Stimulated activated naive CD8-positive, alpha-beta T cell treated with anti-CD3 and anti-CD28 coated beads, Interleukin-15, Interleukin-2, amounts not matched to agents 100 U/mL and 50 U/mL, for 24 hours (primary cell): ENCODE measurements at regions not wholly inside any gene's neighbourhood (a gene's known extent, or its start where the extent isn't known, plus 50 kb on each side); places are given as distances from the start of the nearest gene placed in this dataset.

ENCODE experiments used
- ATAC-seq: fragments of 150-1000 bp; cut with Tn5 transposase; one replicate; pipeline ENCODE4 v1.10.0; 2021
- DNase-seq: peaks from one replicate; pipeline ENCODE4 v3.0.0; 2021

DNA sequence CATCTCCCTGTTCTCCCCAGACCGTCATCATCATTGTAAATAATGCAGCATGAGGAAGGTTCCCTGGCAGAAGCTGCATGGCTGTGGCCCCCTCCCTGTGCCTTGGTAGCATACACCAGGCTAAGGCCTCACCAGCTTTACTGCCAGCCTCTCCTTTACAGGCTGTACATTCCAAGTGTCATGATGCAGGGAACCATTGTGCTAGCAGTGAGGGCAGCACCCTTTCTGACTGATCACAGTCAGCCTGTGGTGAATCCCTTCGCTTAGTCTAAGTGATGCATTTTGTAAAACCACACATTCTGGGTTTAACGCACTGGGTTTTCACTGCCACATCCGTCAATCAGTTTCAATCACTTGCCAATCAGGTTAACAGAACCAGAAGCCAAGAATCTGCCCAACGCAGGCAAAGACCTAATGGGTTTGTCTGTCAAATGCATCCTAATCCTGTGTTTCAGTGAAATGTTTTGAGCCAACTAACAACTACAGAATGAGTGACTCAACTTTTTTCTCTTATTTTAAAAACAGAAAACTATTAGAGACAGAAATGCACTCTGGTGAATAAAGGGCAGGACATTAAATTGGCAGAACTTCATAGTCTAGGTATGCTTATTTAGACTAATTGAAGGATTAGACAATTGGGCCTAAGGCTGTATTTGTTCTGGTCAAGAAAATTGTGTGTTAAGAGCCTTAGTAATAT is 225.9 kb upstream of the DPH6 start:
- DNase-seq = no peak
- ATAC-seq = no peak

DNA sequence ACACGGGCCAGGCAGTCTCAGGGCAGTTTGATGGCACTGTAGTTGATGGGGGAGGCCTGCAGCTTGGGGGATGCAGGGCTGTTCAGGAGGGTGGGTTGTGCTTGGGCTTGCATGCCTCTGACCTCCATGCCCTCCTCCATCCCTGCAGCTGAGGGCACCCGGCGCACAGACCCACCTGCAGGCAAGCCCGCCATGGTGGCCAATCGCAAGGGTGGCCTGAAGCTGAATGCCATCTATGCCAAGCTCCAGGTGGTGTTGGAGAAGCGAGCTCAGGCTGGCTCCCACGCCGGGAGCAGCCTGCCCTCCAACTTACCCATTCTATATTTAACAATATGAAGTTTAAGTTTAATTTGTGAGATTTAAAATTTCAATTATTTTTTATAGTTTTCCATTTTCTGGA is 228.7 kb upstream of the DPH6 start:
- DNase-seq (no peak), ATAC-seq (no peak)

- DNase-seq (no peak), ATAC-seq (no peak)
Observed at GRCh38 chr15:35775471-35775870, 229.5 kb upstream of the DPH6 start.

DNA sequence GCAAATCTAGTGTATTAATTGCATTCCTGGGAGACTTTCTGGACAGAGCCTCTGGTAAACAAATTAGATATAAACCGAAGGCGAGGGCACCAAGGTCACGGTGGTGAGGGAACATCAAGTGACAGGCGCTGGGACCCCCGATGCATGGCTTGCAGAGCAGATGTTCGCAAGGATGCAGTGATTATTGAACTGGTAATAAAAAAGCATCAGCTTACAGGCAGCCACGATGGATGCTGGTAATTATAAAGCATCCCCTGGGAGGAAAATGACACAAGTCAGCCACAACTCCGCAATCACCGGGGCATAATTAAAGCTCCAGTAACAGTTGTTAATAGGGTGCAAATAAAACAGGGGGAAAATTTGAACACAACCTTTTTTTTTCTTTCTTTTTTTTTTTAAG is 231.1 kb upstream of the DPH6 start:
- no peak for DNase-seq
- no peak for ATAC-seq

- ATAC-seq (no peak), DNase-seq (no peak)
Observed at GRCh38 chr15:35783203-35783602, 237.2 kb upstream of the DPH6 start.

GRCh38 chr15:35784745-35785144 is 238.8 kb upstream of the DPH6 start:
- no peak for DNase-seq
- no peak for ATAC-seq

- no peak for DNase-seq
- no peak for ATAC-seq
Observed at GRCh38 chr15:35810007-35810406, 264.0 kb upstream of the DPH6 start.

GRCh38 chr15:35813573-35813972 is 267.6 kb upstream of the DPH6 start:
- ATAC-seq (no peak), DNase-seq (no peak)

DNA sequence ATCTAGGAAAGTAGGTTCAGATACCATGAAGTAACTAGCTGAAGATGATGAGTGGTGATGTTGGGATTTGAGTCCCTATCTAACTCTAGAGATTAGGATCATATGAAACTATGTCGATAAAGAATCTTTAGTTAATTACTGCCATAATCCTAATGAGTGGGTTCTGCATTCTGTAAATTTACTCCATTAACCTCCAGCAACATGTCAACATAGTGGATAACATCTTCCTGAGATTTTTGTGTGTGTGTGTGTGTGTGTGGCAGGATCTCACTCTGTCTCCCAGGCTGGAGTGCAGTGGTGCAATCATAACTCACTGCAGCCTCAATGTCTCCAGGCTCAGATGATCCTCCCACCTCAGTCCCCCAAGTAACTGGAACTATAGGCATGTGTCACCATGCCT is 272.9 kb upstream of the DPH6 start:
- ATAC-seq (no peak), DNase-seq (no peak)

DNA sequence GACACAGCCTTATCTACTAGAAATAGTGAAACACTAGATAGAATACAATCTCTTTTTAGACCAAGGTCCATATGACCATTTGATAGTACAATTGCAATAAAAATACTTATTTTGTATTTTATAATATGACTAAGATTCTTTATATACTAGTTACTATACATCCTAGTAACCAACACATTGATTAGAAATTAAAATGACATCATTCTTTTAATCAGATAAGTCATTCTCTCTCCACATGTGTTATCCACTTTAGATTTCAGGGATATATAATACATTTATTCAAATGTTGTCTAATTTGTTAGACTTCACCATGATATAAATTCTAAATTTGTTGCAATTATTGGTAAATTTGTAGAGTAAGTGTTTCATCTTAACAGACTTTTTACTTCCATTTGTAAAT is 276.2 kb upstream of the DPH6 start:
- DNase-seq (no peak), ATAC-seq (no peak)

DNA sequence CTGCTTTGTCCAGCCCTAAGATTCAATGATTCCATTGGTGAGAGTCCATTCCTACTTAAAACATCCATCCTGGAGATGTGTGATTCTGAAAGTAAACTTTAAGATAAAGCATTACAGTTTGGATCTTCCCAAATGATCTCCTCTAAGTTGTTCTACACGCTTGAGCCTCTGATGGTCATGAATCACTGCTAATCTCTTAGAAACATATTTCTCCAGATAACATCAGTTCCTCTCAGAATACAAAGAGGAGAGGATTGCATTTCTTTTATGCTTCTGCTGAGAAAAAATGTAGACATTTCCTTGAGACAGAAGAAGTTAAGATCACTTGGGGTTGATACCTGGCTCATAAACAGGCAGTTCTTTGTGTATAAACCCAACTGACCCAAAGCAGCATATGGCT is 281.2 kb upstream of the DPH6 start:
- ATAC-seq (no peak), DNase-seq (no peak)

GRCh38 chr15:35827911-35828310 is 281.9 kb upstream of the DPH6 start:
- DNase-seq = no peak
- ATAC-seq = no peak

- DNase-seq (no peak), ATAC-seq (no peak)
Observed at GRCh38 chr15:35833581-35833980, 287.6 kb upstream of the DPH6 start.

DNA sequence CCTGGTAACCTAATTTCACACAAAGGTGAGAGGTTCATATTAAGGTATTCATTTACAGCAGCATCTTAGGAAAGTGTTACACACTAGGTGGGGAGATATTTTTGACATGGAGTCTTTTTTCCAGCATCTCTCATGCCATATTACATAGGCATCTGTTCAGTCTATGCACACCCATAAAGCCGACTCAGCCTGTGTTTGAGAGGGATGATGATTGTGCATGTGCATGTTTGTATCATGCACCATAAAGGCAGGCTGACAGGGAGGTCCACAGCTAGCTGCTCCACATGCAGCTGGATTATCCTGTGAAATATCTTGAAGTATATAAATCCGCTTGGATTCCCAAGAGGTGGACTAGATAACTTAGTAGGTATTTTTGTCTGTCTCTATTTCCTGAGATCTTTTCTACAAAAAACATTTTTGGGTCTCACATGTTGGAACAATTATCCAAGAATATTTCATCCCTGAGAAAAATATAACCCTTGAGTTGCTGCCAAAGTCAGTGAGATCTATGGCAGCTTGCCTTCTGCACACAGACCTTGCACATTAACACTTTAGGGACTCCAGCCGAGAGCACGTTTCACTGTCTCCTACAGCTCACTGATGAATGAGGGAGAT is 288.4 kb upstream of the DPH6 start:
- no peak for ATAC-seq
- no peak for DNase-seq

GRCh38 chr15:35834866-35835265 is 288.9 kb upstream of the DPH6 start:
- DNase-seq (no peak), ATAC-seq (no peak)

- ATAC-seq (no peak), DNase-seq (no peak)
Observed at GRCh38 chr15:35838424-35839111, 292.6 kb upstream of the DPH6 start.

GRCh38 chr15:35842631-35843030 is 296.7 kb upstream of the DPH6 start:
- no peak for DNase-seq
- ATAC-seq = no peak

DNA sequence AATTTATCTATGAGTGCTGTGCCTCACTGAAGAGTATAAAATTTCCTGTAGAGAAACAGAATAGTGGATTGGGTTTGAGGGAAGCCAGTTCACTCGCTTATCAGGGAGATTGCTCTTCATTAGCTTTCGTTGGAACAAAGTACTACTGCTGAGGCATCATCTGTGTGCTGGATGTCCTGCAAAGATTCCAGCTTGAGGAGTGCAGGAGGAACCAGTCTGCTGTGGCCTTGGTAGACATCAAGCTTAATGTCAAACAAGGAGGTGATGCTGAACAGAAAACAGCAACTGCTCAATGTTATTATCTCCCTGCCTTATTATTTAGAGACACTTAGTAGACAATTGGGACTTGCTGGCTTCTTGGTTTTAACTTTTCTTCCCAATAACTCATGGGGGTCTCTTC is 297.5 kb upstream of the DPH6 start:
- no peak for ATAC-seq
- no peak for DNase-seq

DNA sequence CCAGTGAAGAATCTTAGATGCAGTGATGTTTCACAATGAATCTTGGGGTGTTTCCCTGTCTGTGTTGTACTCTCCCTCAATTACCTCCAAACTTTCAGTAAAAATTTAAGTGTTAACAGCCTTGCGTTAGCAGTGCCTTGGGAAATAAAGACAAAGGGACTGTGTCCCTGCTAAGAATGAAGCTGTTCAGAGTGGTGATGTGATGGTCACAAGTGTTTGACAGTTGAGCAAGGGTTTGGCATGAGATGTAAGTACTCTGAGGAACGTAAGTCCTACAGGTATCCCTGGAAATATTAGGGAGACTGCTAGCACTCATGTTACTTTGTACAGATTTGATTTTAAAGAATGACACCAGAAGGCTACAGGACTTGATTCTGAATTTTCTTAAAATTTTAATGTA is 304.3 kb upstream of the DPH6 start:
- DNase-seq (no peak), ATAC-seq (no peak)

DNA sequence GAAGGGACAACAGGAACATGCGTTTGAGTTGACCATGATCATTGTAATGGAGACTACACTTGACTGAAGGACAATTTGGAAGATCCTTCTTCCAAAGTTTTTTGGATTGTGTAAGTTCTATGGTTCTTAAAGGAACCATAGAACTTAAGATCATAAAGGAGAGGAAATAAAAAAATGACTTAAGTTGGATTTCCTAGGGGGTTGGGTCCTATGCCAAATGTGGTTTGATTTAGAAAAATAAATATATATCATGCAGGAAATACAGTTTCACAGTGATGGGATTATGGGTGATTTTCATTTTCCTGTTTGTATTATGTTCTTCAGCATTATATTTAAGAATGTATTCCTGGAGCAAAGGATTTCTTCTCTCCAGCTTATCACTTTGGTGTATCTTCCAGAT is 305.5 kb upstream of the DPH6 start:
- DNase-seq (no peak), ATAC-seq (no peak)

- DNase-seq (no peak), ATAC-seq (no peak)
Observed at GRCh38 chr15:35852818-35853624, 307.1 kb upstream of the DPH6 start.

GRCh38 chr15:35854316-35854715 is 308.4 kb upstream of the DPH6 start:
- no peak for ATAC-seq
- DNase-seq = no peak
